Nephron (organoid): ENCODE measurements at regions not wholly inside any gene's neighbourhood (a gene's known extent, or its start where the extent isn't known, plus 50 kb on each side); places are given as distances from the start of the nearest gene placed in this dataset.

ENCODE experiments used
- H3K27ac Mint-ChIP-seq, 3 experiments: 2 replicates each; pipeline ENCODE4 v1.8.0; 2020; ENCODE audit warnings: mixed read lengths in 3 of 3, mild to moderate bottlenecking in 2 of 3, moderate library complexity in 1 of 3
- H3K27me3 Mint-ChIP-seq: 2 replicates; pipeline ENCODE4 v1.8.0; 2021; ENCODE audit warnings: low read depth, mild to moderate bottlenecking, moderate library complexity, mixed read lengths
- H3K36me3 Mint-ChIP-seq: 2 replicates; pipeline ENCODE4 v1.8.0; 2020; ENCODE audit warnings: low read depth, mixed read lengths
- H3K4me1 Mint-ChIP-seq: 2 replicates; pipeline ENCODE4 v1.8.0; 2020; ENCODE audit warnings: mixed read lengths
- H3K4me3 Mint-ChIP-seq, 3 experiments: 2 replicates each; pipeline ENCODE4 v1.8.0; 2020; ENCODE audit warnings: mild to moderate bottlenecking in 3 of 3, mixed read lengths in 3 of 3, moderate library complexity in 2 of 3
- H3K9me3 Mint-ChIP-seq: 2 replicates; pipeline ENCODE4 v1.8.0; 2020; ENCODE audit warnings: mixed read lengths
- TF ChIP-seq, protein P1 (sequence below), 3 experiments: fragments of 200-600 bp; sonication (generic); IDR thresholded peaks; one replicate each; pipeline ENCODE4 v1.5.0; 2021; ENCODE audit warnings: antibody characterized with exemption in 3 of 3; ENCODE audit not compliant: unreplicated experiment in 3 of 3

- Mint-ChIP-seq H3K9me3 (no peaks in the 10 kb centered on the region), H3K4me1 (peaks cover 45% of the 10 kb centered on the region), H3K36me3 (peaks cover 5% of the 10 kb centered on the region), H3K4me3 (no peak overlapping the region), H3K27me3 (no peaks in the 10 kb centered on the region), H3K27ac (peak overlapping the region; percentile 40 to 86 (median 52))
- TF ChIP-seq, protein P1, sequence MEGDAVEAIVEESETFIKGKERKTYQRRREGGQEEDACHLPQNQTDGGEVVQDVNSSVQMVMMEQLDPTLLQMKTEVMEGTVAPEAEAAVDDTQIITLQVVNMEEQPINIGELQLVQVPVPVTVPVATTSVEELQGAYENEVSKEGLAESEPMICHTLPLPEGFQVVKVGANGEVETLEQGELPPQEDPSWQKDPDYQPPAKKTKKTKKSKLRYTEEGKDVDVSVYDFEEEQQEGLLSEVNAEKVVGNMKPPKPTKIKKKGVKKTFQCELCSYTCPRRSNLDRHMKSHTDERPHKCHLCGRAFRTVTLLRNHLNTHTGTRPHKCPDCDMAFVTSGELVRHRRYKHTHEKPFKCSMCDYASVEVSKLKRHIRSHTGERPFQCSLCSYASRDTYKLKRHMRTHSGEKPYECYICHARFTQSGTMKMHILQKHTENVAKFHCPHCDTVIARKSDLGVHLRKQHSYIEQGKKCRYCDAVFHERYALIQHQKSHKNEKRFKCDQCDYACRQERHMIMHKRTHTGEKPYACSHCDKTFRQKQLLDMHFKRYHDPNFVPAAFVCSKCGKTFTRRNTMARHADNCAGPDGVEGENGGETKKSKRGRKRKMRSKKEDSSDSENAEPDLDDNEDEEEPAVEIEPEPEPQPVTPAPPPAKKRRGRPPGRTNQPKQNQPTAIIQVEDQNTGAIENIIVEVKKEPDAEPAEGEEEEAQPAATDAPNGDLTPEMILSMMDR (IDR thresholded peaks at IDR 0.05; ENCODE audit: unreplicated experiment in 3 of 3): no peak
These were observed 269.4 kb upstream of the ROPN1 start for GRCh38 chr3:124261306-124261705.

GRCh38 chr3:124263168-124263567, 271.2 kb upstream of the ROPN1 start:
- no peak overlapping the region for H3K27ac Mint-ChIP-seq
- TF ChIP-seq, protein P1 (IDR thresholded peaks at IDR 0.05; ENCODE audit: unreplicated experiment in 3 of 3): no peak
- no peaks in the 10 kb centered on the region for H3K27me3 Mint-ChIP-seq
- H3K4me1 Mint-ChIP-seq: peaks cover 39% of the 10 kb centered on the region
- H3K9me3 Mint-ChIP-seq: no peaks in the 10 kb centered on the region
- peaks cover 5% of the 10 kb centered on the region for H3K36me3 Mint-ChIP-seq
- H3K4me3 Mint-ChIP-seq: no peak overlapping the region

DNA sequence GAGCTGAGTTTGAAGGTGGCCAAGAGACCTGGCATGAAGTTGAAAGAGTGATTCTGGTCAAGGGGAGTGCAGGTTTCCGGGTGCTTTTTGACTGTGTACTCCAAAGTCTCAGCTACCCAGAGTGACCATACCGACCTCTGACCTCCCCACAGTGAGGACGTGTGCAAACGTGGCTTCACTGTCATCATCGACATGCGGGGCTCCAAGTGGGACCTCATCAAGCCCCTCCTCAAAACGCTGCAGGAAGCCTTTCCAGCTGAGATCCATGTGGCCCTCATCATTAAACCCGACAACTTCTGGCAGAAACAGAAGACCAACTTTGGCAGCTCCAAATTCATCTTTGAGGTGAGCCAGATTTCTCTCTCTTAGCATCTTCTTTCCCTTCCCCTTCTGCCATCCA, 272.4 kb upstream of the ROPN1 start:
- no peaks in the 10 kb centered on the region for H3K27me3 Mint-ChIP-seq
- H3K36me3 Mint-ChIP-seq: peaks cover 8% of the 10 kb centered on the region

DNA sequence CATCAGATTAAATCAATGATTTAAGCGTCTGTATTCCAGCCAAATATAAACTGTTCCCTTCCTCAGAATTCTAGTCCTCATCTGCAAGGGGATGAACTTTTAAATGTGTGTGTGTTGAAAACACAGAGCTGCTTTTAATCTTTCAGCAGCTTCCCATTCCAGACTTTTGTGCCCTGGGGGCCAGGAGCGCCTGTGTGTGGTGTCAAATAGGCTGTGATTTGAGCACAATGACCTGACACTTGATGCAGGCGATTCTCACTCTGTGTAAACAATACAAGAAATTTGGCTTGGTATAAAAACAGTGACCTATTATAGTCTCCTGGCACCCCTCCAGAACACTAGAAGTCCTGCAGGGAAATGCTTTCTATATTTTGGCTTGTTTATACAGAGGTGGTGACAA, 274.6 kb upstream of the ROPN1 start:
- H3K9me3 Mint-ChIP-seq: no peaks in the 10 kb centered on the region
- peaks cover 30% of the 10 kb centered on the region for H3K4me1 Mint-ChIP-seq
- no peak overlapping the region for H3K4me3 Mint-ChIP-seq
- TF ChIP-seq, protein P1 (IDR thresholded peaks at IDR 0.05; ENCODE audit: unreplicated experiment in 3 of 3): no peak
- peaks cover 9% of the 10 kb centered on the region for H3K36me3 Mint-ChIP-seq
- H3K27me3 Mint-ChIP-seq: no peaks in the 10 kb centered on the region
- peak overlapping the region in 1 of 3 experiments; percentile 32 for H3K27ac Mint-ChIP-seq

More for the DNA sequence above, 272.4 kb upstream of the ROPN1 start:
- TF ChIP-seq, protein P1 (IDR thresholded peaks at IDR 0.05; ENCODE audit: unreplicated experiment in 3 of 3): no peak
- Mint-ChIP-seq H3K4me1 (peaks cover 37% of the 10 kb centered on the region), H3K9me3 (no peaks in the 10 kb centered on the region), H3K4me3 (no peak overlapping the region), H3K27ac (peak overlapping the region in 1 of 3 experiments; percentile 12)

DNA sequence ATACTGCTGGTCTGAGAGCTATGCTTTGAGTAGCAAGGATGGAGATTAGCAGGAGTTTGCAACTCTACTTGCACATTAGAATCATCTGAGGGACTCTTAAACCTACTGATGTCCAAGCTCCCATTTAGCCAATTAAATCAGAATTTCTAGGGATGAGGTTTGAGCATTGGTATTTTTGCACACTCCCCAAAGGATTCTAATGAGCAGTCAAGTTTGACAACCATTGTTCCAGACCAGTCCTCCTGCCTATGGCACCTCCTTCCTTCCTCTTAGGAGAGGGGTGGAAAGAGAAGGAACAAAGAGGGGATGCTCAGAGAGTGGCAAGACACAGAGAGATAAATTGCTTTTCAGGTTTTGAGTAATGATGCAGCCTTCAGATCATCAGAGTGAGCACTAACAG, 275.5 kb upstream of the ROPN1 start:
- Mint-ChIP-seq H3K4me1 (peaks cover 34% of the 10 kb centered on the region), H3K27me3 (no peaks in the 10 kb centered on the region), H3K27ac (no peak overlapping the region), H3K9me3 (no peaks in the 10 kb centered on the region), H3K4me3 (no peak overlapping the region), H3K36me3 (peaks cover 12% of the 10 kb centered on the region)
- TF ChIP-seq, protein P1 (IDR thresholded peaks at IDR 0.05; ENCODE audit: unreplicated experiment in 3 of 3): no peak

GRCh38 chr3:124268355-124268754, 276.4 kb upstream of the ROPN1 start:
- Mint-ChIP-seq H3K27me3 (no peaks in the 10 kb centered on the region), H3K4me3 (no peak overlapping the region), H3K4me1 (peaks cover 35% of the 10 kb centered on the region), H3K36me3 (peaks cover 12% of the 10 kb centered on the region), H3K9me3 (no peaks in the 10 kb centered on the region), H3K27ac (no peak overlapping the region)
- TF ChIP-seq, protein P1 (IDR thresholded peaks at IDR 0.05; ENCODE audit: unreplicated experiment in 3 of 3): no peak
